ENCODE measurements at regions not wholly inside any gene's neighbourhood (a gene's known extent, or its start where the extent isn't known, plus 50 kb on each side); places are given as distances from the start of the nearest gene placed in this dataset.

DNA sequence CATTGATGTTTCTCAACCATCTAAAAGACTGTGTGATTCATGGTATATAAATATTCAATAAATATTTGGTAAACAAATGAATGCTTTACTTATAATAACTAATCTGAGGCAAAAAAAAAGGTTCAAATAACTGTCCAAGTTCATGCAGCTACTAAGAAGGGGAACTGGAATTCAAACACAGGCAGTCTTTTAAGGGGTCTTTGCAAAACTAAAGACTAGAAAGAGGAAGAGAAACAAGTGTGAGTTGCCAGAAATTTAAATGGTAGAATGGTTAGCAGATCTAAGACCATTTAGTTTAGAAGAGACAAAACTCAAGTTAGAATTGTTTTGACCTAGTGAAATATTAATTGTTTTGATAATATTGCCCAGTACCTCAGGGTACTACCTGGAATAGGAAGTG, 642.0 kb upstream of the LRRN3 start:
- TF ChIP-seq GATA2 (IDR thresholded peaks at IDR 0.05; ENCODE audit: low read depth, low read length) (no peak), GATA3 (IDR thresholded peaks at IDR 0.05; ENCODE audit: low read depth, low read length) (no peak)

- TF ChIP-seq GATA2 (IDR thresholded peaks at IDR 0.05; ENCODE audit: low read depth, low read length) (no peak), GATA3 (IDR thresholded peaks at IDR 0.05; ENCODE audit: low read depth, low read length) (no peak)
Measured at GRCh38 chr7:110454713-110455112, 636.2 kb upstream of the LRRN3 start.

DNA sequence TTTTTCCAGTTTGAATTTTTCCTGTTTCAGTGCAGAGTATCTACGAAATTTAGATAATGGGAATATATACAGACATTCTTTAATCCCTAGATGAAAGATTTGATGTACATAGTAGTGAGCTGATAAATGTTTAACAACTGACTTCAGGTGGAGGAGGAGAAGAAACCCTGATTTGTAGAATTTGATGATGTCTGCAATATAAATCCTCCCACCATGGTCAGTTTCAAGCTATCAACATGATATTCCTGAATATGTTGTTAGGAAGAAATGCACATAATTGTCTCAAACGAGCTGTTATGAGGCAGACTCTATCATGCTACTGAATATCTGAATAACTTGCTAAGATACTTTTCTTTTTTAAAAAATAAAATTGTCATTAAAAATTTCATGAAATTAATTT, 629.3 kb upstream of the LRRN3 start:
- TF ChIP-seq GATA3 (IDR thresholded peaks at IDR 0.05; ENCODE audit: low read depth, low read length) (no peak), GATA2 (IDR thresholded peaks at IDR 0.05; ENCODE audit: low read depth, low read length) (no peak)

- TF ChIP-seq GATA2 (IDR thresholded peaks at IDR 0.05; ENCODE audit: low read depth, low read length) = no peak
- TF ChIP-seq GATA3 (IDR thresholded peaks at IDR 0.05; ENCODE audit: low read depth, low read length) = no peak
Measured at GRCh38 chr7:110470420-110470819, 620.5 kb upstream of the LRRN3 start.

GRCh38 chr7:110480964-110481363, 610.0 kb upstream of the LRRN3 start:
- TF ChIP-seq GATA3 (IDR thresholded peaks at IDR 0.05; ENCODE audit: low read depth, low read length) = no peak
- no peak for TF ChIP-seq GATA2 (IDR thresholded peaks at IDR 0.05; ENCODE audit: low read depth, low read length)

DNA sequence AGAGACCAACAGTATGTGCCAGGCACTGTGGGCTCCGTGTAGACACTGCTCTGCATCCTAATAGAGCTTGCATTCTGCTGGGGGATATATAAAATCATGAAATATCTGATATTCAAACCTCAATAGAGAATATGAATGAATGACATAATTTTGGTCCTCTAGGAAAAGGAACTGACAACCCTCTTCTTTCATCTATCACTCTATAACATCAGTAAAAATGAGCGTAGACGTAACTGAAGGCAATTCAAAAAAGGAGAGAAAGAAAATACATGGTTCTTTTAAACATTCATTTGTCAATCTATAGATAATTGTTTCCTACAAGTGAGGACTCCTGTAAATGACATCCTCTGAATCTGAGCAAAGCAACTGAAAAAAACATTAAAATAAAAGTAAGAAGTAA, 607.4 kb upstream of the LRRN3 start:
- TF ChIP-seq GATA3 (IDR thresholded peaks at IDR 0.05; ENCODE audit: low read depth, low read length) (no peak), GATA2 (IDR thresholded peaks at IDR 0.05; ENCODE audit: low read depth, low read length) (no peak)

DNA sequence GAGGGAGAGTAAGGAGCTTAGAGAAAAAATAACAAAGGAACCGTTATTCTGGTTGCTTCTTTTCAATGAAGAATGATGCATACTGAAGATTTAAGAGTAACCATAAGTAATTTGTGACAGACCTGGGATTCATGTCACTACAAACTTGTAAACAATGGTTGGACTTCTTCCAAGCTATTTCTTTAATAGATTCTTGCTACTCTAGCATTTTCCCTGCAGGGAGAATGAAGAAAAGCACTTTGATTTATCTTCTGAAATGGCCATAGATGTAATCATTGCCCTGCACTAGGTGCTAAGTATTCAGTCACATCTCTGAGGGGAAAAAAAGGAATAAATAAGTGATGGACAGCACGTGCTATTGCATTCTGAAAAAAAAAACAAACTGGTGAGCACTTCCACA, 606.6 kb upstream of the LRRN3 start:
- no peak for TF ChIP-seq GATA2 (IDR thresholded peaks at IDR 0.05; ENCODE audit: low read depth, low read length)

GRCh38 chr7:110486549-110486948, 604.4 kb upstream of the LRRN3 start:
- TF ChIP-seq GATA2 (IDR thresholded peaks at IDR 0.05; ENCODE audit: low read depth, low read length) = no peak
- TF ChIP-seq GATA3 (IDR thresholded peaks at IDR 0.05; ENCODE audit: low read depth, low read length) = no peak

- TF ChIP-seq GATA2 (IDR thresholded peaks at IDR 0.05; ENCODE audit: low read depth, low read length) (no peak), GATA3 (IDR thresholded peaks at IDR 0.05; ENCODE audit: low read depth, low read length) (no peak)
Measured at GRCh38 chr7:110502888-110503465, 588.0 kb upstream of the LRRN3 start.

DNA sequence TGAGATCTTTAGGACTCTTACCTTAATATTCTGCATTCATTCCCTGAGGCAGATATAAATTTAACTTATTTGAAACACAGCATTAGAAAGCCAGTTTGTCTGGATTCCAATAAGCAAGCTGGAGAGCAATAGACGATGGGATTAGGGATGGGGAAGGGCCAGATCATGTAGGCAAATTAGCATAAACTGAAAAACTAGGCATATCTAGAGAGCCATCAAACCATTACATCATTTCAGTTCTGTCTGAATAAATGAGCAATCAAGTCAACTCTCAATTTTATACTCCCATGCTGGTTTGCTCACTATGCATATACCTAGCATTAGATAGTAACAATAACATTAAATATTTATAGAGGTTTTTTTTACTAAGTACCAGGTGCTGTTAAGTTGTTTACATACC, 583.6 kb upstream of the LRRN3 start:
- TF ChIP-seq GATA2 (IDR thresholded peaks at IDR 0.05; ENCODE audit: low read depth, low read length) (no peak), GATA3 (IDR thresholded peaks at IDR 0.05; ENCODE audit: low read depth, low read length) (no peak)

GRCh38 chr7:110507832-110508231, 583.1 kb upstream of the LRRN3 start:
- TF ChIP-seq GATA3 (IDR thresholded peaks at IDR 0.05; ENCODE audit: low read depth, low read length) (no peak), GATA2 (IDR thresholded peaks at IDR 0.05; ENCODE audit: low read depth, low read length) (no peak)

DNA sequence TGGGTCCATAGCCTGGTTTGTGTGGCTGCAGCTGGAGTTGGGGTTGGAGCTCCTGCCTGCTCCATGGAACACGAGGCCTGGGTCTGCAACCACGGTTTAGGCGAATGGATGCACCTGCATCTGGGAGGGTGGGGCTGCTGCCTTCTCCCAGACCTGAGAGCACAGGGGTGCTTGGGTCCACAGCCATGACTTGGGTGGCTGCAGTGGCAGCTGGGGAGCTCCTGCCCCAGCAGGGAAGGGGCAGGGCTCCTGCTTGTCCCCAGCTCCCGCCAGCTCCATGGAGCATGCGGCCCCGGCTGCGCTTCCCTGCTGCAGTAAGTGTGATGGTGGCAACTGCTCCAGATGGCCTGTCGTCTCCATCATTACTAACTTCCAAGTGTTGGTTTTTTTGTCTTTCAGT, 571.1 kb upstream of the LRRN3 start:
- TF ChIP-seq GATA2 (IDR thresholded peaks at IDR 0.05; ENCODE audit: low read depth, low read length) (no peak), GATA3 (IDR thresholded peaks at IDR 0.05; ENCODE audit: low read depth, low read length) (no peak)

DNA sequence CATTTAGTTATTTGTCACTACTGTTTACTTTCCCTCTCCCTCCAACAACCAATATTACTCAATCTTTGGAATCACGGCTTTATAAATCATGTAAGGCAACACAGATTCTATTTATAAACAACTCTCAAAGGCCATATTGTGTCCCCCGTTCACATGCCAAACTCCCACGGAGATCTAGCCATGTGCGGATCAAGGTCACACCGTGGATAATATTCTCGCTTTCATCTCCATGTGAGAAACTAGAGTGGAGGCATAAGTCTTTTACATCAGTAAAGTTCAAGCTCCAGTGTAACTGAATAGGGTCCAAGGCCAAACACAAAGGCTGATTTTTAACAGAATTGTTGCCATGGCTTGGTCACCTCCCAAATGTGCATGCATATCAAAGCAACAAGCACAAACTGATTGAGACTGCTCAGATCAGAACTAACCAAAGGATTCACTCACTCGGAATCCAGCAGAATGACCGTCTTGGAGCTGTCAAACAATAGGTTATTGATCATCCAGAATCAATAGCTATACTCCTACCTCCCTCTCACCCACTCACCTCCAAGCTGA, 569.5 kb upstream of the LRRN3 start:
- TF ChIP-seq GATA2 (IDR thresholded peaks at IDR 0.05; ENCODE audit: low read depth, low read length) = no peak
- TF ChIP-seq GATA3 (IDR thresholded peaks at IDR 0.05; ENCODE audit: low read depth, low read length) = no peak

DNA sequence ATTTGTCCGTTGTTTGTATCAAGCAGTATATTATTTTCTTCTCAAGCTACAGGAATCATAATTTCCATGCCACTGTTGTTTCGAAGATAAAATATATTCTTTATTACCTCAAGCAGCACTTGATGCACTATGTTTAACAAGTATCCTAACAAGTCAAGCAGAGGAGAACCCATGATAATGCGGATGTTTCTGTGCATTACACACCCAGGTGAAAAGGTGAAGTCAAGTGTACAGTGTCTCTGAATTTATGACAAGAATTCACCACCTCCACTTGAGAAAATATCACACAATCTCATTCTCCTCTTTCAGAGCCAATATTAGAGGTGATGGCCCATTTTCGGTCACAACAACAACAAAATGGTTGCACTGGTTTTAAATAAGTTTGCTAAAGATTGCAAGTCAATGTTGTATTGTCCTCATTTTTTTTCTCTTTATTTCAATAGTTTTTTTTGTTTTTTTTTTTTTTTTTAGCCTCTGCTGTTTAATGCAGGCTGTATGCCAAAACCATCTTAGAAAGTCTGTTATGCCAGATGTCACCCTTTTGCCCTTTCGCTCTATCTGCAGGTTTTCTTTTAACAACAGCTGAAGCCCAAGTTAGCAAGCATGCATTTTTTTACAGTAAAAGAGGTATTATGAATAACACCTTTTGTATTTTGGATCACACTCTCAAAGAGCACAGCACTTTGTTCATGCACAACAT, 568.7 kb upstream of the LRRN3 start:
- TF ChIP-seq GATA3 (IDR thresholded peaks at IDR 0.05; ENCODE audit: low read depth, low read length) (no peak), GATA2 (IDR thresholded peaks at IDR 0.05; ENCODE audit: low read depth, low read length) (no peak)

- TF ChIP-seq GATA2 (IDR thresholded peaks at IDR 0.05; ENCODE audit: low read depth, low read length) (no peak), GATA3 (IDR thresholded peaks at IDR 0.05; ENCODE audit: low read depth, low read length) (no peak)
Measured at GRCh38 chr7:110522761-110523200, 568.1 kb upstream of the LRRN3 start.

Measured in SH-SY5Y (cell line).